ENCODE measurements at regions not wholly inside any gene's neighbourhood (a gene's known extent, or its start where the extent isn't known, plus 50 kb on each side); places are given as distances from the start of the nearest gene placed in this dataset.

- TF ChIP-seq, protein P1, sequence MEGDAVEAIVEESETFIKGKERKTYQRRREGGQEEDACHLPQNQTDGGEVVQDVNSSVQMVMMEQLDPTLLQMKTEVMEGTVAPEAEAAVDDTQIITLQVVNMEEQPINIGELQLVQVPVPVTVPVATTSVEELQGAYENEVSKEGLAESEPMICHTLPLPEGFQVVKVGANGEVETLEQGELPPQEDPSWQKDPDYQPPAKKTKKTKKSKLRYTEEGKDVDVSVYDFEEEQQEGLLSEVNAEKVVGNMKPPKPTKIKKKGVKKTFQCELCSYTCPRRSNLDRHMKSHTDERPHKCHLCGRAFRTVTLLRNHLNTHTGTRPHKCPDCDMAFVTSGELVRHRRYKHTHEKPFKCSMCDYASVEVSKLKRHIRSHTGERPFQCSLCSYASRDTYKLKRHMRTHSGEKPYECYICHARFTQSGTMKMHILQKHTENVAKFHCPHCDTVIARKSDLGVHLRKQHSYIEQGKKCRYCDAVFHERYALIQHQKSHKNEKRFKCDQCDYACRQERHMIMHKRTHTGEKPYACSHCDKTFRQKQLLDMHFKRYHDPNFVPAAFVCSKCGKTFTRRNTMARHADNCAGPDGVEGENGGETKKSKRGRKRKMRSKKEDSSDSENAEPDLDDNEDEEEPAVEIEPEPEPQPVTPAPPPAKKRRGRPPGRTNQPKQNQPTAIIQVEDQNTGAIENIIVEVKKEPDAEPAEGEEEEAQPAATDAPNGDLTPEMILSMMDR (IDR thresholded peaks at IDR 0.05) = no peak
These were observed 432.0 kb upstream of the CDH5 start for GRCh38 chr16:65934443-65934842.

DNA sequence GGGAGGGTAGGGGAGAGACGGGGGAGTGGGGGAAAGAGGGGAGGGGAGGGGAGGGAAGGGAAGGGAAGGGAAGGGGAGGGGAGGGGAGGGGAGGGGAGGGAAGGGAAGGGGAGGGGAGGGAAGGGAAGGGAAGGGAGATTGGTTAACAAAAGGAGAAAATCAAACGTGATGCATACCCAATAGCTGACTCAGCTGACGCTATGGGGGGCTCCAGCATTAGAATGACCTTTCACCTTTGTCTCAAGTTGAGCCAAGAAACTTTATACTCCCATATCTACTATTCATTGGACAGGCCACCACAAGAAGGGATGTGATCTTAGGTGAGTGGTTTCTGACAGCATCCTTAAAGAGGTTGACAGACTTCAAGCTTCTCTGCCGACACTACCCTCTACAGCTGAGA lies 432.8 kb upstream of the CDH5 start:
- TF ChIP-seq, protein P1 (IDR thresholded peaks at IDR 0.05) = no peak

DNA sequence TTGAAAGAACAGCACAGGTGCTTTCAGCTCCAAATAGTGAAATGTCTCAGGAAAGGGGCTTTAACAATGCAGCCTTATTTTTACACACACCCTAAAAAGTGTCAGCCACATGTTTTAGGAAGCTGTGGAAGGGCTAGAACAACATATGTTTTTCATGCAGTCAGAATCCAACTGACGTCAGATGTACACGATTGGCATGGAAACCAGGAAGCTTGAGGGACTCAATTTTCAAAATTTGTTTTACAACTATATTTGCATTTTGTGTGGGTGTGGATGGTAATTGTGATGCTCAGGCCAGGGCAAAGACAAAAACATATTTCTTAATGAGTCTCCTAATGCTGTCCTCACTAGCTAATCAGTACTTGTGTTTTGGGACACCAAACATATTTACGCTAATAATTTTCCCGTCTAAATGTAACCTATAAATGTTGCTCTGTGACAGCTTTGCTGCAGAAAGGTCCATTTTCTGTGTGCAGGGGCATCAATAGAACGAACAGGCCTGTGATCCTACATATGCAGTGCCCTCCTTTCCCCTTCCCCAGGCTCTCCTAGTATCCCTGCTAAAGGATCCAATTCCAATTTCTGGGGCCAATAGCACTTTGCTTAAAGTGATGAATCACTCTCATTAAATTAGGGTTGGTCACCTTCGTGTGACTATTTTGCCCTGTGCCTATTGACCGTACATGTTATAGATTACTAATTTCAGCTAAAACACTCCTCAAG lies 434.0 kb upstream of the CDH5 start:
- TF ChIP-seq, protein P1 (IDR thresholded peaks at IDR 0.05) = no peak

- TF ChIP-seq, protein P1 (IDR thresholded peaks at IDR 0.05) = no peak
These were observed 443.6 kb upstream of the CDH5 start for GRCh38 chr16:65922923-65923322.

- TF ChIP-seq, protein P1 (IDR thresholded peaks at IDR 0.05) = no peak
These were observed 446.5 kb upstream of the CDH5 start for GRCh38 chr16:65919986-65920376.

DNA sequence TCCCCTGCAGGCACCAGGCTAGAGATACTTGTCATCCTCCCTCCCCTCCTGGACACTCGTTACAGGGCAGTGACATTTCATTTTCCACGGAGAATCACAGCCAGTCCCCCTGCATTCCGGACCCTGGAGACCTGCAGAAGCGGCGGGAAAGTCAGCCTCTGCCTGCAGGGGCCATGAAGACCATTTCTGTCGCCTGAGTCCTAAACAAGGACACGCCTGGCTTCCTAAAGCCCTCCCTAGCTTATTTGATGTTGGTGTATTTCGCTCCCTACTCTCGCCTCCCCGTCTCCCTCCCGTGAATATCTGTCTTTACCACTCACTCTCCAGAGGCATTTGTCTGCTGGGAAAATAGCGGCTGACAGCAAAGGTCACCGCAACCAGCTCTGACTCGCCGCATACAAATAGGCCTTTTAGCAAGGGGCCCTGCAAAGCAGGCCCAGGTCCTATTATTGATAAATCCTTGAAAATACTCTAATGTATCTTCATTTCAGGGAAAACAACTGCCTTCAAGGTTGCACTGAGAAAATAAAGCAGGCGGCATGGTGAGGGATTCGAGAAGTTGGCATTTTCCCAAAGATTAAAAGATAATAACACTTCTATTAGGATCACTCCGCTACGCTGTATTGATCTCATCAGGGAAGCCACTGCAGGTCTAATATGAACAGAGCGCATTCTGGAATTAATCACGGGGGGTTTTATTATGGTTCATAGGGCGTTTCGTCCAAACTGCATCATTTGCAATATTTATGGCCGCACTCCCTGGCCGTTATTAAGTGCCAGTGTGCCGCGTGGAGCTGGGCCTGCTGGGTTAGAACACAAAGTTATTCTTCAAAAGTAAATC lies 447.1 kb upstream of the CDH5 start:
- TF ChIP-seq, protein P1 (IDR thresholded peaks at IDR 0.05) = no peak

GRCh38 chr16:65917466-65917865 lies 449.0 kb upstream of the CDH5 start:
- TF ChIP-seq, protein P1 (IDR thresholded peaks at IDR 0.05) = no peak
